HG03108 (cell line): ENCODE measurements at regions not wholly inside any gene's neighbourhood (a gene's known extent, or its start where the extent isn't known, plus 50 kb on each side); places are given as distances from the start of the nearest gene placed in this dataset.
"Not testable (repeated sequence)": the region's sequence is repeated elsewhere in the genome, so short reads cannot be mapped to it uniquely, and the experiment has no call there.

Source experiments
- ATAC-seq: cut with Tn5 transposase; IDR thresholded peaks from one replicate; pipeline ENCODE4 v1.9.1; 2021; ENCODE audit warnings: moderate library complexity; ENCODE audit not compliant: unreplicated experiment

DNA sequence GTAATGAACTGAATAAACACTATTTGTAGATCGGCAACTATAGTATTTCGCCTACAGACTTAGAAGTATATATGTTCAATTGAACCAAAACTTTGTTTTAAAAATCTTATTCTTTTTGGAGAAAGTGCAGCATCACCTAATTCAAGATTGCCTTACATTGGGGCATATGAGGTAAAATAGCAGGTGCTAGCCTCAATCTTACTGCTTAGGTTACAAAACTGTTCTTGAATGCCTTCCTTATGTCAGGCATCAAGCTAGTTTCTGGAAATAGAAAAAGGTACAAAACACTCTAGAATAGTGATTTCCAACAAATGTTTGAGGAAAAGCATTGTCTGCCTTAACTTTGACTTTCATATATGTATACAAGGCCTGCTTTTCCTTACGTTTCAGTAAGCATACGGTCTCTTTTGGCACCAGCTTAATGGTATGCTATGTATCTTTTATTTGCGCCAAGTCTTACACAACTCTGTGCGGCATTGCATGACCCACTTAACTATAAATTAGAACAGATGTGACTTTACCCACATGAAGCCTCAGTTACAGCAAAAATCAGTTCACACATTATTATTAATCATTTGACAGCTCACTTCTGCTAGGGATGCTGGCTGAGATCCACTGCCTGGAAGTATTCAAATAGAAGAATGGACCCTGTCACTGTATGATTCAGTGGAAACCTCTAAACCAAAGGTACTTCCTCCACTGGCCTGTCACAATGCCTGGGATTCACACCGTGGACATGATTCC, 174.1 kb downstream of the PRELID2 start:
- ATAC-seq, result no peak

- no peak for ATAC-seq
Measured at GRCh38 chr5:145658435-145658834, 176.7 kb downstream of the PRELID2 start.

DNA sequence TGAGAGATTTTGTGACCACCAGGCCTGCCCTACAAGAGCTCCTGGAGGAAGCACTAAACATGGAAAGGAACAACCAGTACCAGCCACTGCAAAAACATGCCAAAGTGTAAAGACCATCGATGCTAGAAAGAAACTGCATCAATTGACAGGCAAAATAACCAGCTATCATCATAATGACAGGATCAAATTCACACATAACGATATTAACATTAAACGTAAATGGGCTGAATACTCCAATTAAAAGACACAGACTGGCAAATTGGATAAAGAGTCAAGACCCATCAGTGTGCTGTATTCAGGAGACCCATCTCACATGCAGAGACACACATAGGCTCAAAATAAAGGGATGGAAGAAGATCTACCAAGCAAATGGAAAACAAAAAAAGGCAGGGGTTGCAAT, 182.4 kb downstream of the PRELID2 start:
- not testable (repeated sequence) for ATAC-seq

- not testable (repeated sequence) for ATAC-seq
Measured at GRCh38 chr5:145647137-145647536, 188.0 kb downstream of the PRELID2 start.

GRCh38 chr5:145643214-145643613, 191.9 kb downstream of the PRELID2 start:
- ATAC-seq, result not testable (repeated sequence)

- ATAC-seq, result no peak
Measured at GRCh38 chr5:145637396-145637795, 197.7 kb downstream of the PRELID2 start.

- no peak for ATAC-seq
Measured at GRCh38 chr5:145636371-145636770, 198.8 kb downstream of the PRELID2 start.

GRCh38 chr5:145633474-145633873, 201.7 kb downstream of the PRELID2 start:
- no peak for ATAC-seq

- ATAC-seq, result no peak
Measured at GRCh38 chr5:145632701-145633100, 202.4 kb downstream of the PRELID2 start.

- ATAC-seq, result no peak
Measured at GRCh38 chr5:145629047-145629446, 206.1 kb downstream of the PRELID2 start.

DNA sequence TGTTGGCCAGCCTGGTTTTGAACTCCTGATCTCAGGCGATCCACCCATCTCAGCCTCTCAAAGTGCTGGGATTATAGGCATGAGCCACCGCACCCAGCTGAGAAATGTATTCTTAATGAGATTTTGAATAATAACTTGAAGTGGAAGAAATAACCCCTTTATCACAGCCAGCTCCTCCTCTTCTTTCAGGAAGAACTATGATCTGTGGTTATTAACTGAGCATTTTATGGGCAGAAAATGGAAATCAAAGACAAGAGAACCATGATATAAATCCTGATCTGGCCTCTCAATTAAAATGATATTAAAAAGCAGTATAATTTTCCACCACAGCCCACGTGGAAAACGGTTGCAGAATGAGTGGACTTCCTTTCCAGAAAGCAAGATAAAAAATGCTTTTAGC, 206.6 kb downstream of the PRELID2 start:
- no peak for ATAC-seq

DNA sequence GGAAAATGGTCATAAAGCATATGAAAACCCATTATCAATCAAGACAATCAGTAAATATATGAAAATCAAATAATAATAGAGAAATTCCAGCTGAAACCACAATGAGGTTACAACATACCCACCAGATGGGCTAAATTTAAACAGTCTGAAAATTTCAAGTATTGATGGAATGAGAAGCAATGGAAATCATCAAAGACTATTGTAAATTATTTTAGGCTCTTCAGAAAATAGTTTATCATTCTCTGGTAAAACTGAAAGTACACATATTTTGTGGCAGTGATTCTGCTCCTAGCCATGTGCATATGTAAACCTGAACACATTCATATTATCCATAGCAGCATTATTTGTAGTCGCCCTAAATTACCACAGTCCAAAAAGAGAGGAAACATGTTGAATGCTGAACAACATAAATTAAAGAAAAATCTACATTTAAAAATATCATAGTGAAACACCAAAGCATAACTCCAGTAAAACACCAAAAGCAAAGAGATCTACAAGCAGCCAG, 215.3 kb downstream of the PRELID2 start:
- no peak for ATAC-seq

- not testable (repeated sequence) for ATAC-seq
Measured at GRCh38 chr5:145616739-145617138, 218.4 kb downstream of the PRELID2 start.

DNA sequence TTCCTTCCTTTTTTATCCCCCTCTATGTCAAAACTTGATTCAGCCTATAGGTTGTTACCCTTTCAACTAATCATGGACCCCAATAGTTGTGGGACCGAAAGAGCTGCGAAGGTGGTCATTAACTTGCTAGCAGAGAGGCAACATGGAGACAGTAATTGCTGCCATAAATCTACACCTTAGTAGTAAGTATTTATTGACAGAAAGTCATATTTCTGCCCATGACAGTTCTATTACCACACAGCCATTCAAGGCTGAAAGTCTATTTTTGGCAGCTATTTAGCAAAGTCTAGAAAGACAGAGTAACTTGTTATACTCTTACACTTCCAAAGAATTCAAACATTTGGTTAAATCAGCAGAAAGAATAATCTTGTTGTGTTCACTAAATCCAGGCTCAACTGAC, 236.2 kb downstream of the PRELID2 start:
- ATAC-seq, result no peak

DNA sequence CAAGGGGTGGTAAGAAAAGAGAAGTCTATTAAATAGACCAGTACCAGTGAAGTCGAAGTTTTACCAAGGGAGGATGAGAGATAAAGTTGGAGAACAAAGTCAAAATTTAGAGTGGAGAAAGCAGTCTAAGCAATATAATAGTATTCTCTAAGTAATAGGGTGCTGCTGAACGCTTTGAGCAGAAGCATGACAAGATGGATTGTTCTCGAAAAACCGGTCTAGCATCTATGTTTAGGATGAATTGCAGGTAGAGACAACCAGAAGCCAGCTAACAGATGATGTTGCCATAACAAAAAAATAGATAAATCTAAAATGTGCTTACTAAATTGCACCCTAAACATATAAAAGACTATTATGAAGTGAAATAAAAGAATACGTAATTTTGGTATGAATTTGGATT, 237.0 kb downstream of the PRELID2 start:
- no peak for ATAC-seq

DNA sequence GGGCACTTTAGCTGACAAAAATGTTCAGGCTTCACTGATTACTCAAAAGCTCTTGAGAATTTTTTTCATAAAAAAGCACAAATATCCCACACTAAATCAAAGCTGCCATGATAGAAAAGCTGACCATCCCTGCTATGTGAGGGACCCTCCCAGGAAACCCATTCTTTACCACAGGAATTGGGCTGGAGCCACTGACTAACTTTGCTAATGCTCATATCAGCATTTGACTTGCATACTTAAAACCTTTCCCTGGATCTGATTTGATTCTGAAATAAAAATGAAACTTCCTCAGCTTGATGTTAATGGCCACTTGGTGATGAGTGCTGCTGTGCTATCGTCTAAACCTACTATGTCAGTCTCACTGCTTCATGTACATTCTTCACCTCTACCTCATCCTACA, 243.6 kb downstream of the PRELID2 start:
- ATAC-seq, result no peak

- no peak for ATAC-seq
Measured at GRCh38 chr5:145589063-145589462, 246.1 kb downstream of the PRELID2 start.

GRCh38 chr5:145588558-145588957, 246.6 kb downstream of the PRELID2 start:
- ATAC-seq, result no peak

DNA sequence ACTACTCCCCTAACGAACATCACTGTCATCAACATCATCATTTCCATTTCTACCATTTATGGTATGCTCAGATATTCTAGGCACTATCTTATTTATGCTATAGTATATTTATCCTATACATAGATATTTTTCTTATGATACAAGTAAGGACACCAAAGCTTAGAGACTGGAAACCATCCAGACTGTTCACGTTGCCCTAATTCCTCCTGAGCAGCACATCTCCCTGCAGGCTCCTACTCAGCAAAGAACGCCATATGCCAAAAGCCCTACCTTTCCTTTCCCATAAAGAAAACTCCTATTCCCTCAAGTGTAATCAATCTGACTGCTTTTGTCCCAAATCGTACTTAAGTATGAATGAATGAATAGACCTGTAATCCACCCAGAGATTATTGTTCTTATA, 247.0 kb downstream of the PRELID2 start:
- ATAC-seq, result no peak

- ATAC-seq, result no peak
Measured at GRCh38 chr5:145587710-145588109, 247.4 kb downstream of the PRELID2 start.

DNA sequence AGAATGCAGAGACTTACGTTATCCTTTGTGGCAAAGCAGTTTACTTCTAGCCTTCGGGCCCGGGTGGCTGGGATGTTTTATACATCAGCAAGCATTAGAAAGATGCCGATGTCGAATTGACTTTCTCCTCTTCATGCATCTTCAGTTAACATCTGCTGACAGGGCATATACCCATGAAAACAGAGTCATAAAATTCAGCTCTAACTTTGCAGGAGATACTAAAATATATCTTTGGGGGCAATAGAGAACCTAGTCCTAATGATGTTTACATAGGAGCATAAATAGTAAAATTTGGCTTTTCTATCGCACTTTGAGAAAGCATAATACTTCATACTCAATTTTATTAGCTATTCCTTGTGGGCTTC, 247.9 kb downstream of the PRELID2 start:
- no peak for ATAC-seq

- no peak for ATAC-seq
Measured at GRCh38 chr5:145586661-145587307, 248.4 kb downstream of the PRELID2 start.
